ENCODE measurements at regions not wholly inside any gene's neighbourhood (a gene's known extent, or its start where the extent isn't known, plus 50 kb on each side); places are given as distances from the start of the nearest gene placed in this dataset.

DNA sequence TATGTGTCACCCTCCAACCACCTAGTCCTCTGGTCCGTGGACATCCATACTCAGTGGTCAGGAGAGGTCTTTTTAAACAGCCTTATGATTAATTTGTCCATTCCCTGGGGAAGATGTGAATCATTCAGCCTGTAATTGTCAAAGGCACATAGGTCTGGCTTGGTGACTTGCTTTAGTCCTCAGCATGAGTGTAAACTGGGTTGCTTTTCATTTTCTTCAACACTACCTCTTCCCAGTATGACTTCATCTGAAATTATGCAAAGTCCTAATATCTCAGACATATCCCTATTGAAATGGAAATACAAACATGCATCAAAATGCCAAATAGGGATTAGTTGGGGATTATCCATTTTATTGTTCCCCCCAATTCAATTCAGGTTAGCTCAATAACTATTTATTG, 208.3 kb upstream of the AMOT start:
- Histone ChIP-seq H3K4me1 (replicated peaks) (no peaks in the 10 kb centered on the region), H3K27me3 (replicated peaks; ENCODE audit: insufficient read depth) (no peaks in the 10 kb centered on the region)
- 67% methylated on average over 1 of the region's 1 CpG for WGBS

DNA sequence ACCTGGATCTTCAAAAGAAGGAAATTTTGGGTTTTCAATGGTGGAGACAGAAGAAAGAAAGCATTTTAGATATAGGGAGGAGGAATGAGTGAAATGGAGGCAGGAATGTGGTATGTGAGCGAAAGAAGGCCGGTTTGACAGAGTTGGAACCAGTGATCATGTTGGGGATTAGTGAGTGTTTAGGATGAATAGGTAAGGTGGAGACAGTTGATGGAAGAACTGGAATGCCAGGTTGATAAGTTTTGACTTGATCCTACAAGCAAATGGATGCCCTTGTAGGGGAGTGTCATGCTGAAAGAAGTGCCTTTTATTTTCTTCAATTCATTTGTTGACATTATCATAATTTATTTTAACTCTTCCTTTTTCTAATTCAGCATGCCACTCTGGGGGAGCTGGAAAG, 207.8 kb upstream of the AMOT start:
- no peaks in the 10 kb centered on the region for H3K9me3 ChIP-seq
- H3K4me1 ChIP-seq (replicated peaks): no peaks in the 10 kb centered on the region
- no peaks in the 10 kb centered on the region for H3K27me3 ChIP-seq (replicated peaks; ENCODE audit: insufficient read depth)
- TF ChIP-seq, protein P1, sequence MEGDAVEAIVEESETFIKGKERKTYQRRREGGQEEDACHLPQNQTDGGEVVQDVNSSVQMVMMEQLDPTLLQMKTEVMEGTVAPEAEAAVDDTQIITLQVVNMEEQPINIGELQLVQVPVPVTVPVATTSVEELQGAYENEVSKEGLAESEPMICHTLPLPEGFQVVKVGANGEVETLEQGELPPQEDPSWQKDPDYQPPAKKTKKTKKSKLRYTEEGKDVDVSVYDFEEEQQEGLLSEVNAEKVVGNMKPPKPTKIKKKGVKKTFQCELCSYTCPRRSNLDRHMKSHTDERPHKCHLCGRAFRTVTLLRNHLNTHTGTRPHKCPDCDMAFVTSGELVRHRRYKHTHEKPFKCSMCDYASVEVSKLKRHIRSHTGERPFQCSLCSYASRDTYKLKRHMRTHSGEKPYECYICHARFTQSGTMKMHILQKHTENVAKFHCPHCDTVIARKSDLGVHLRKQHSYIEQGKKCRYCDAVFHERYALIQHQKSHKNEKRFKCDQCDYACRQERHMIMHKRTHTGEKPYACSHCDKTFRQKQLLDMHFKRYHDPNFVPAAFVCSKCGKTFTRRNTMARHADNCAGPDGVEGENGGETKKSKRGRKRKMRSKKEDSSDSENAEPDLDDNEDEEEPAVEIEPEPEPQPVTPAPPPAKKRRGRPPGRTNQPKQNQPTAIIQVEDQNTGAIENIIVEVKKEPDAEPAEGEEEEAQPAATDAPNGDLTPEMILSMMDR (IDR thresholded peaks at IDR 0.05): no peak
- no peak for TF ChIP-seq POLR2A (IDR thresholded peaks at IDR 0.05)
- no peak for TF ChIP-seq POLR2AphosphoS5 (IDR thresholded peaks at IDR 0.05)
- H3K36me3 ChIP-seq: no peaks in the 10 kb centered on the region
- no peak for DNase-seq (ENCODE audit: low spot score)
- H3K27ac ChIP-seq: no peak overlapping the region
- WGBS: 87% methylated on average over 2 of the region's 2 CpGs
- intact Hi-C loops (cut with DNase I): no loop called here
- no peak overlapping the region for H3K4me3 ChIP-seq

More for the DNA sequence above, 208.3 kb upstream of the AMOT start:
- H3K36me3 ChIP-seq: no peaks in the 10 kb centered on the region
- intact Hi-C loops (cut with DNase I): no loop called here
- no peak for DNase-seq (ENCODE audit: low spot score)
- no peaks in the 10 kb centered on the region for H3K9me3 ChIP-seq
- H3K4me3 ChIP-seq: no peak overlapping the region
- TF ChIP-seq POLR2A (IDR thresholded peaks at IDR 0.05) (no peak), POLR2AphosphoS5 (IDR thresholded peaks at IDR 0.05) (no peak)
- TF ChIP-seq, protein P1 (IDR thresholded peaks at IDR 0.05): no peak
- no peak overlapping the region for H3K27ac ChIP-seq

DNA sequence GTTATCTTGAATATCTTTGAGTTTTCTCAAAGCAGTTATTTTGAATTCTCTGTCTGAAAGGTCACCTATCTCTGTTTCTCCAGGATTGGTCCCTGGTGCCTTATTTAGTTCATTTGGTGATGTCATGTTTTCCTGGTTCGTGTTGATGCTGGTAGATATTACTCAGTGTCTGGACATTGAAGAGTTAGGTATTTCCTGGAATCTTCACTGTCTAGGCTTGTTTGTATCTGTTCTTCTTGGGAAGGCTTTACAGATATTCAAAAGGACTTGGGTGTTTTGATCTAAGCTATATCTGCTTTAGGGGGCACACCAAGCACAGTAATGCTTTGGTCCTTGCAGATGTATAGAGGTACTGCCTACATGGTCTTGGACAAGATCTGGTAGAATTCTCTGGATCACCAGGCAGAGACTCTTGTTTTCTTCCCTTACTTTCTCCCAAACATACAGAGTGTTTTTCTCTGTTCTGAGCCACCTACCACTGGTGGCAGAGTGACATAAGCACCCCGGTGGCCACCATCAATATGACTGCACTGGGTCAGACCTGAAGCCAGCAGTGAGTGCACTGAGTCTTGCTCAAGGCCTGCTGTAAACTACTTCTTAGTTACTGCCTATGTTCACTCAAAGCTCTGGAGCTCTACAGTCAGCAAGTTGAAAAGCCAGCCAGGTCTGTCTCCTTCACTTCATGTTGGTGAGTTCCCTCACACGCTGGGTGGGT, 193.5 kb upstream of the AMOT start:
- no peaks in the 10 kb centered on the region for H3K4me1 ChIP-seq (replicated peaks)
- H3K4me3 ChIP-seq: no peak overlapping the region
- H3K27ac ChIP-seq: no peak overlapping the region
- 71% methylated on average over 3 of the region's 3 CpGs for WGBS
- H3K9me3 ChIP-seq: no peaks in the 10 kb centered on the region
- DNase-seq (ENCODE audit: low spot score): no peak
- no peak for TF ChIP-seq POLR2AphosphoS5 (IDR thresholded peaks at IDR 0.05)
- TF ChIP-seq POLR2A (IDR thresholded peaks at IDR 0.05): no peak
- TF ChIP-seq, protein P1 (IDR thresholded peaks at IDR 0.05): no peak
- intact Hi-C loops (cut with DNase I): no loop called here
- no peaks in the 10 kb centered on the region for H3K27me3 ChIP-seq (replicated peaks; ENCODE audit: insufficient read depth)
- no peaks in the 10 kb centered on the region for H3K36me3 ChIP-seq

DNA sequence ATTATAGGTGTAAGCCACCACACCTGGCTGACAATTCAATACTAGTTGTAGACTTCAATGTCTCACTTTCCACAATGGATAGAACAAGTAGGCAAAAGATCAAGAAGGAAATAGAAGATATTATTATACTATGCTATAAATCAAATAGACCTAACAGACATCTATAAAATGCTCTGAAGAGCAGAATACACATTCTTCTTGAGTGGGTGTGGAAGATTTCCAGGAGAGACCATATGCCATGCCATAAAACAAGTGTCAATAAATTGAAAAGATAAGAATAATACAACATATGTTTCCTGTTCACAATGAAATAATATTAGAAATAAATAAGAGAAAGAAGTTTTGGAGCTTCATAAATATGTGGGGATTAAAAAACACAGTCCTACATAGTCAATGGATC, 179.3 kb upstream of the AMOT start:
- H3K9me3 ChIP-seq: no peaks in the 10 kb centered on the region
- H3K27me3 ChIP-seq (replicated peaks; ENCODE audit: insufficient read depth): no peaks in the 10 kb centered on the region
- no peak for DNase-seq (ENCODE audit: low spot score)
- TF ChIP-seq, protein P1 (IDR thresholded peaks at IDR 0.05): no peak
- TF ChIP-seq POLR2A (IDR thresholded peaks at IDR 0.05) (no peak), POLR2AphosphoS5 (IDR thresholded peaks at IDR 0.05) (no peak)
- no peak overlapping the region for H3K27ac ChIP-seq
- H3K4me3 ChIP-seq: no peak overlapping the region
- H3K36me3 ChIP-seq: no peaks in the 10 kb centered on the region
- H3K4me1 ChIP-seq (replicated peaks): no peaks in the 10 kb centered on the region
- intact Hi-C loops (cut with DNase I): no loop called here

DNA sequence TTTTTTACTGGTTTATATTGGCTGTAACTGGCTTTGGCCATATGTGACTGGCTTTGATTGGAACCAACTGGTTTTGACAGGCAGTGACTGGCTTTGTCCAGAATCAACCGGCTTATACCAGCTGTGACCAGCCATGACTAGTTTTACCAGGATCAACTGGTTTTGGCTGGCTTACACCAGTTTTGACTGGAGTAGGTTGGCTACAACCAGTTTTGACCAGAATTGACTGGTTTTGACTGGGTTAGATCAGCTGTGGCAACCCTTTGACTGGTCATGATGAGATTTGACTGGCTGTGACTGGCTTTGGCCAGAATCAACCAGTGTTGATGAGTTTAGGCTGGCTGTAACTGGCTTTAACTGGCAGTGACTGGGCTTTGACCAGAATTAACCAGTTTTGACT, 169.2 kb upstream of the AMOT start:
- no peak overlapping the region for H3K27ac ChIP-seq
- H3K36me3 ChIP-seq: no peaks in the 10 kb centered on the region
- H3K4me3 ChIP-seq: no peak overlapping the region
- H3K4me1 ChIP-seq (replicated peaks): no peaks in the 10 kb centered on the region
- intact Hi-C loops (cut with DNase I): no loop called here
- H3K9me3 ChIP-seq: no peaks in the 10 kb centered on the region
- 100% methylated on average over 1 of the region's 1 CpG for WGBS
- TF ChIP-seq, protein P1 (IDR thresholded peaks at IDR 0.05): no peak
- TF ChIP-seq POLR2A (IDR thresholded peaks at IDR 0.05): no peak
- TF ChIP-seq POLR2AphosphoS5 (IDR thresholded peaks at IDR 0.05): no peak
- H3K27me3 ChIP-seq (replicated peaks; ENCODE audit: insufficient read depth): no peaks in the 10 kb centered on the region
- no peak for DNase-seq (ENCODE audit: low spot score)

Measured in prostate gland (tissue), 2 donors.